HL-60 (cell line): ENCODE measurements at regions not wholly inside any gene's neighbourhood (a gene's known extent, or its start where the extent isn't known, plus 50 kb on each side); places are given as distances from the start of the nearest gene placed in this dataset.

Source experiments
- DNase-seq, 2 experiments: peaks; one replicate each; pipeline ENCODE4 v3.0.0-alpha.2; 2010 to 2020; ENCODE audit warnings: low read depth in 1 of 2, low spot score in 1 of 2
- H3K27ac ChIP-seq: fragments of 250-450 bp; sonication (Bioruptor Pico); replicated peaks from 2 replicates; pipeline ENCODE4 v1.5.1; 2020; ENCODE audit warnings: mild to moderate bottlenecking, moderate library complexity
- H3K27me3 ChIP-seq: fragments of 250-450 bp; sonication (Bioruptor Pico); 2 replicates; pipeline ENCODE4 v1.5.1; 2021; ENCODE audit warnings: mild to moderate bottlenecking, moderate library complexity; ENCODE audit not compliant: insufficient read depth, poor library complexity, severe bottlenecking
- H3K4me3 ChIP-seq: replicated peaks from 2 replicates; pipeline ENCODE4 v1.5.1; 2011; ENCODE audit warnings: mild to moderate bottlenecking, control low read depth, low read length; ENCODE audit not compliant: insufficient read depth
- CTCF ChIP-seq: IDR thresholded peaks from one replicate; pipeline ENCODE4 v1.5.1; 2011; ENCODE audit warnings: low read length, control low read depth, inconsistent platforms; ENCODE audit not compliant: insufficient read depth
- GABPA ChIP-seq: IDR thresholded peaks from 2 replicates; pipeline ENCODE4 v1.6.1; 2012; ENCODE audit warnings: low read depth
- POLR2AphosphoS5 ChIP-seq: IDR thresholded peaks from 2 replicates; pipeline ENCODE4 v1.6.1; 2012; ENCODE audit warnings: low read depth
- REST ChIP-seq: IDR thresholded peaks from 2 replicates; pipeline ENCODE4 v1.6.1; 2012; ENCODE audit warnings: low read depth; ENCODE audit not compliant: insufficient replicate concordance
- SPI1 ChIP-seq: IDR thresholded peaks from 2 replicates; pipeline ENCODE4 v1.6.1; 2012; ENCODE audit warnings: low read depth, mild to moderate bottlenecking, borderline replicate concordance

DNA sequence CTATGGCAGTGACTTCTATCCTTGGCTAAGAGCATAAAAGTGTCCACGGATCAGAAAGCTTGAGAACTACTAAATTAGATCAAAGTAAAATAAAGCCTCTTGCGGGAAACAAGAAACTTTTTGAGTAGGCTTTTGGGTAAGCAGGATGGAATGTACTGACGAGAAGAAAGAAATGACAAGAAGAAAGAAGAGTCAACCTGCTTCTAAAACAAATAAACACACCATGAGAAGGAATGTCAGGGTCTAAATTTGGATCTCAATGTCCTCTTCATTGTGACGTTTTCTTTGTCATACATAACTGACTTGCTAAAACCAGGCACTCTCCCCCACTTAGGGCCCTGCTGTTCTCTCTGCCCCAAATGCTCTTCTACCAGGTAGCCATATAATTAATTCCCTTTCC lies 290.1 kb upstream of the PTGER4 start:
- Histone ChIP-seq H3K27ac (no peak overlapping the region), H3K27me3 (no peaks in the 10 kb centered on the region), H3K4me3 (no peak overlapping the region)
- DNase-seq, result no peak
- TF ChIP-seq REST (no peak), CTCF (no peak), POLR2AphosphoS5 (no peak), SPI1 (no peak), GABPA (no peak)

DNA sequence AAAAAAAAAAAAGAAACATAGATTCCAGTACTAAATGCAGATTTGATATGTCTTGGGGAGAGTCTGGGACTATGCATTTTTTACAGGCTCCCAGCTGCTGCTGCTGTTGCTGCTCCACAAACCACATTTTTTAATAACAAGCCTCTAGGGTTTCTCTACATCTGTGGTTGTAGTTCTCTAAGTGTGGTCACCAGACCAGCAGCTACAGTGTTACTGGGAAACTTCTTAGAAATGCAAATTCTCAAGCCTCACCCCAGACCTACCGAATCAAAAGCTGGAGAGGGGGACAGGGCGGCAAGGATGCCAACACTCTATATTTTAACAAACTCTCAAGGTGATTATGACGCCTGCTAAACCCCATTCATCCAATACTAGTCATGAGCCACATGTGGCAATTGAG lies 293.4 kb upstream of the PTGER4 start:
- Histone ChIP-seq H3K27me3 (no peaks in the 10 kb centered on the region), H3K27ac (peak overlapping the region; percentile 78), H3K4me3 (no peak overlapping the region)
- TF ChIP-seq POLR2AphosphoS5 (peak; percentile 25; the same call in 1 of the 2 replicates), SPI1 (no peak)
- DNase-seq, result peak; percentile 37 to 73

DNA sequence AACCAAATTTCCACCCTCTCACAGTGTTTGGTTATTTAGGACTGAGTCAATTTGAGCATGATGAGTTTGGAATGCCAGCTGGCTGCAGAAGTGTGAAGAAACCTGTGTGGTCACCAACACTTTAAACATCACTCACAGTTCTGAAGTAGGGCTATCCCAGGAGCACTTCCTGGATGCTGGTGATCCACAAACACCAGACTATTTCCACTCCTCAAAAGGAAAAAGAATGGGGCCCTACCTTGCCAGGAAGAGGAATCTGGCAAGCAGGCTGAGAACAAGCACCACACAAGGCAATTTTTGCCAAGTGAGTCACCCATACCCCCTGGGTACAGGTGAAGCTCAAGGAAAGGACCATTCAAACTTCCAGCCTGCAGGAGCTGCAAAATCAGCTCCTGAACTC lies 294.2 kb upstream of the PTGER4 start:
- no peaks in the 10 kb centered on the region for H3K27me3 ChIP-seq
- peak; percentile 47 to 56 for DNase-seq
- H3K27ac ChIP-seq, result peak overlapping the region; percentile 78
- H3K4me3 ChIP-seq, result no peak overlapping the region
- TF ChIP-seq POLR2AphosphoS5 (no peak; the same call in 1 of the 2 replicates), REST (no peak), SPI1 (no peak)

DNA sequence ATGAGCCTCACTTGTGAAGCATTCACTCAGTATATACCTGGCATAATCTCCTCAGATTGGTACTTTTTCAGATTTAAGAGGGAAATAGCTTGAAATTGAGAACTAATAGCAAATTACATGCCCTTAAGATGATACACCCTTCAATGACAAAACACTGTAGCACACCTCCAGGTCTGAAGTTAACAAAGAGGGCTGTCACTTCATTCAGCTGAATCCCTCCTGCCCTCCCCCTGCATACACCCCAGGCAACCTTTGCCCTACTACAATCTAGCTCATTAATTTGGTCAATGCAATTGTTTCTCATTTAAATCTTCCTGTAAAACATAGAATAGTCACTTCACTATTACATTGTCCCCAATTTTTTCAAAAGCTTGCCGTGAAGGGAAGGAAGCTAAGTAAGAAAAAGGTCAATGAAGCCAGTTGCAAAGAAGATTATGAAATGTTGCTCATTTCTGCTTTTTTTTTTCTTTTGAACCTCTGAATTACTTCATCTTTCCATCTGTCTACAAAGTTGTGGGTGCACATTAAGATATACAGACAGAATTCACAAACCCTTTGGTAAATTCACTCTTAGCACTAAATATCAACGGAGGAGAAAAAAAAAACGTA lies 294.8 kb upstream of the PTGER4 start:
- Histone ChIP-seq H3K4me3 (no peak overlapping the region), H3K27ac (peak overlapping the region; percentile 78), H3K27me3 (no peaks in the 10 kb centered on the region)
- no peak for TF ChIP-seq CTCF
- no peak for TF ChIP-seq GABPA
- peak; percentile 85; the same call in 1 of the 2 replicates for TF ChIP-seq SPI1
- TF ChIP-seq POLR2AphosphoS5, result no peak; the same call in 1 of the 2 replicates
- no peak for TF ChIP-seq REST
- peak; percentile 56 to 69 for DNase-seq
